ENCODE measurements at regions not wholly inside any gene's neighbourhood (a gene's known extent, or its start where the extent isn't known, plus 50 kb on each side); places are given as distances from the start of the nearest gene placed in this dataset.
"Not testable (repeated sequence)": the region's sequence is repeated elsewhere in the genome, so short reads cannot be mapped to it uniquely, and the experiment has no call there.

DNA sequence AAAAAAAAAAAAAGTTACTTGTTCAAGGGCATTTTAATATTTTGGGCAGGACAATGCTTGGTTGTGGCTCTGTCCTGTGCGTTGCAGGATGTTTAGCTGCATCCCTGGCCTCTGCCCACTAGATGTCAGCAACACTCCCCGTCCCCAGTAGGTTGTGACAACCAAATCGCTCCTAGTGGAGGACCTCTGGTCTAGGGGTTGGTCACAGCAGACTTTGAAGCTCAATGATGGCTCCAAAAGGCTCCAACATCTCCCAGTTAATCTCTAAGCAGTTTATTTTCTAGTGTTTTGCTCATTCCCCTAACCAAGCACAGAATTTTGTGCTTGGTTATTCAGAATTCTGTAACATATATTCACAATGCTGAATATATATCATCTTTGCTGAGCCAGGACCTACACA, 67.0 kb downstream of the CHRNA1 start:
- peak; percentile 69 for DNase-seq (ENCODE audit: low spot score)

DNA sequence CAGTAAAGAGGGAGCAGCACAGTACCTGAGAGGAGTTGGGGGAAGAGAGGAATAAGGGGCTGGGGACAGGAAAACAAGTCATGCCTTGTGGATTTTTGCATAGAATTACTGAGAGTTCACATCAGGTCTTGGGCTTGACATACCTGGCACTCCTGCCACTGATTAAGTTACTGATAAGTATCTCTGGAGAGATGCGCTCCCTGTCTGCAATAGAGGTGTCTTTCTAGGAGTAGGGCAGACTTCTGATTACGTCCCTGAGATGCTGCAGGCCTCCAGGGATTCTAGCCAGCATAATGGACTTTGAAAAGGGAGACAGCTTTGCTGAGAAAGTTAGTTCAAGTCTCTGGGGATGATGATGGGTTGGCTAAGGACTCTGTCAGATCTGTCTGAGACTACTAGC, 69.4 kb downstream of the CHRNA1 start:
- DNase-seq (ENCODE audit: low spot score), result no peak

DNA sequence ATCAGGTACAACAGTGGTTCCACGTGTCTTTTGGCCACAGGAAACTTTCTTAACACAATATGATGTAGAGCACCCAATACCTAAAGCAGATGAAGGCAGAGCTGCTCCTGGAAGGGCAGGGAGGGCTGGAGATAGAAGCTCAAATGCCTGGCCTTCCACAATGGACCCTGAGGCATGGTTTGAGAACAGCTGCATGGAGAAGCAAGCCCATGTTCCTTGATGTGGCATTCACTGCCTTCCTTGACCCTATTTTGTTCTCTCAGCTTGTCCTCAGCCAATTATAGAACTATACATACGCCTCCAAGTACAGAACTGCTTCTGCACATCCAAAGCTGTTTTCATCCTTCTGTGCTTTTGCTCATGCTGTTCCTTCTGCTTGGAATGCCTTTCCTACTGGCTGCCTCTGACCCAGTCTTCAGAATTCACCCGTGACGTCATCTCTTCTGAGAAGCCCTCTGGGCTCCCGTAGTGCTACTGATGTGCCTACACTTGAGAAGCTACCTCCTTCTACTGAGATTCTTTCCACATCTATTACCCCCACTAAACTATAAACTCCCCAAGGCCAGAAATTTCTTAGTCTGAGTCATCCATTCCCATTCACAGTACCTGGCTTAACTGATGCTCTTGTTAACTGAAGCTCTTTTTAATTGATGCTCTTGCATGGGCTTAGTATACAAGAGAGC, 69.9 kb downstream of the CHRNA1 start:
- DNase-seq (ENCODE audit: low spot score), result no peak

DNA sequence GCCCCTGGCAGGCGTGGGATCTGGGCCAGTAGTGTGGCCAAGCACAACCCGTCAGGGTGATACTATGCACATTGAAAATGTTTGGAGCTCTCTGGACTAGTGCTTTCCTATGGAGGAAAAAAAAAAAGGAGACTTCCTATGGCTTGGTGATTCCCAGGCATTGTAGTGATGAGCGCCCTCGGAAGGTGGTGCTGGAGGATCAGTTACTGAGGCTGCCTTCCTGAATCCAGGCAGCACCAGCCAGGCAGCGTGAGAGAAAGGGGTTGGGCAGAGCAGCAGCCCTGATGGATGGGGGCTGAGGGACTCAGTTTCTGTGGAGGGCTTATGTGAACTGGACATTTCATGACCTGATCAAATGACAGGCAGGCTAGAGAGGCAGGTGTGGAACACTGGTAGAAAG, 70.9 kb downstream of the CHRNA1 start:
- DNase-seq (ENCODE audit: low spot score), result no peak

DNA sequence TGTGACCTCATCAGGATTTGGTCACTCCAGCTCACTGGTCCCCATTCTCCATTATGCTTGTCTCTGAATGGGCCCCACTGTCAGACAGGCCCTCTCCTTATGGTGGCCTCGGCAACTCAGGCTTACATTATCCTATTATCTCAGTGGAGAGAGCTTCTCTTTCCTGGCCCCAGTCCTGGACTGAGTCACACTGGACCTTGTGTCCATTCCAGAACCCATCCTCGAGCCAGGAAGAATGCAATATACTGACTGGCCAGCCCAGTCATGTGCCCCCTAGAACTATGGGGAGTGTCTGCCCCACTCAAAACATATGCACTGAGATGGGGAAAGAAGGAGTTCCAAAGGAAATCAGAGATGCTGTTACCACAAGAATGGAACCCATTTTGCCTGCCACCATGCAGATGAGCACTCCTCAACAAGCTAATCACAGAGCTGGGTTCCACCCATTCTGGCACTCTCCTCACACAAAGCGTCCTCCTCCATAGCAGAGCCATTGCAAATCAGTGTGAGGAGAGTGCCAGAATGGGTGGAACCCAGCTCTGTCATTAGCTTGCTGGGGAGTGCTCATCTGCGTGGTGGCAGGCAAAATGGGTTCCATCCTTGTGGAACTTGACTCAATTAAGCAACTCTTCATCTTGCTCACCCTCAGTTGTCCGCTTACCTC, 71.9 kb downstream of the CHRNA1 start:
- DNase-seq (ENCODE audit: low spot score), result no peak

DNA sequence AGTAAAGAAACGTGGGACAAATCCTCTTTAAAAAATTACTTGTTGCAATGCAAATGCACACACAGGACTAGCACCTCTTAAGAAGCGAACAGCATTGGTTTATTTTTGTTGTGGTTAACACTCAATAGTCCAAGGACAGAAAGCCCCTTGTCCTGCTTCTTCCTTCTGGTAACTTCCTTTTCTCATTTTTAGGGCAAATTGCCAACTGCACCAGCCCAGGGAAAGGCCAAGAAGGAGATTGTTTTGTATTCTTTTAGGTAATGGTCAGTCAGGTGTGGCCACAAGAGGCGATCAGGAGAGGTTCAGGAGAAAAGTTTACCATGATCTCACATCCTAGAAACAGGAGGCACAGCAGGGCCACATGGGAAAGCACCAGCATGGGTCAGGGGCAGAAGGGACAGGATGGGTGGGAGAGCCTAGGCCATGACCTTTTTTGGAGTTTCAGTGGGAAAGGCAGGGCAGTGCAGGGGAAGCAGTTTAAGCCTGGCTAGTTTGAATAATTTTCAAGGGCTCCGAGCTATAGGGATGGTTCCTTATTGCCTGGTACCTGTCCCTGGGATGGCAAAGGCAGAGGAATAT, 73.0 kb downstream of the CHRNA1 start:
- no peak for DNase-seq (ENCODE audit: low spot score)

DNA sequence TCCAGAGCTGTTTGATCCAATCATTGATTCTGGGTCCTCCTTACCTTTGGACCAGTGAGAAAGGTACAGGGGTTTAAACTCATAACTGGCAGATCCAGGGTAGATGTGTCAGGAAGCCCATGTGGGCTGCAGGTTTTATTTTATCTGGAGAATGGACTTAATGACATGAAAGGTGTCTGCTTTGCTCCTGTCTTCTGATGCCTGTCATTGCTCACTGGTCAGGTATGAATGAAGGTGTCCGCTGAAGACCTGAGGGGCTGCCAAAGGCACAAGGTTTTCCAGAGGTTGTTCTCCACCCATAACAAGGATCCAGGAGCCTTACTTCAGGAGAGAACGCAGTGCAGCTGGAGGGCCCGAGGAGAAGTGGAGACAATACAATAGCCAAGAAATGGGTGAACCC, 74.2 kb downstream of the CHRNA1 start:
- DNase-seq (ENCODE audit: low spot score), result no peak

DNA sequence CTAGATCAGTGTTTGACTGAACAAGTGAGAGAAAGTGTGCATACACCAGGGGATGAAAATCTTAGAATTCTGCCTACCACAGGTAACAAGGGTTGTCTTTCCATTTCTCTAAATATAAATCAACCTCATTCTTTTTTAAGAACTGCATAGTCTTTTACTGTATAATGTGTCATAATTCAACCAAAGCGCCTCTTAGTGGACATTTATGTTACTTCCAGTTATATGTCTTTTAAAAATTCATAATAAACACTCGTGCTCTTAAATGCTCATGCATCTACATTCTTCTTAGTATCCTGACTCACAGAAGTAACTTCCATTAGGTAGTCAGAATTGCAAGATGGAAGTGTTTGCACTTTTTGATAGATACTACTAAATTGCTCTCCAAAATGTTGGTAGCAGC, 76.2 kb downstream of the CHRNA1 start:
- DNase-seq (ENCODE audit: low spot score), result no peak

DNA sequence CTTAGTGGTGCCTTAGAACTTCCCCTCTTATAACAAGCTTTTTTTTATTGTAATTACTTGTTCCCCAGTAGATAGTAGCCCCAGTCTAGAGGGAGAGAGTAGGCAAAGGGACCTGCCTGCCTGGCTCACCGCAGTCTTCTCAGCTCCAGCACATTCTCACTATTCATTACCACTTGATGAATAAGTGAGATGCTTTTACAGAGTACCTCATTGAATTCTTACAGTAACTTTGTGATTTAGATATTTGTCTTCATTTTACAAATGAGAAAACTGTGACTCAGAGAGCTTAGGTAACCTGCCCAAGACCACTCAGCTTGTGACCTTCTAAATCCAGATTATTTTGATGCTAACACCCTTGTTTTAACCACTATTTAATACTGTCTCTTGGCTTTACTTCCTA, 77.8 kb downstream of the CHRNA1 start:
- DNase-seq (ENCODE audit: low spot score), result no peak

DNA sequence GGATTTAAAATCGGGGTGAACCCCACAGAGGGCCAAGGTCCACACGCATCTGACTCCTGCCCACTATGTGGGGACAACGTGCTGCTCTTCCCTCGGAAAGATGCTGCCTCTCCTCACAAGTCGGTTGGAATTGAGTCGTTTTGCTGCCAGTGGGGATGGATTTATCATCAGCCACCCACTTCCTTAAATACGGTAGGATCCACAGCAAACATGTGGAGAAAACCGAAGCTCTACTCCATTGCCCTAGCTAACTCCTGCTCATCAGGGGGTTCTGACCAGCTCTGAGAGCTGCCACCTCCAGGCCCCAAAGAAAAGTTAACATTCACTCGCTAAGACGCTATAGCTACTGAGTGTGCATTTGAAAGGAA, 80.9 kb downstream of the CHRNA1 start:
- no peak for DNase-seq (ENCODE audit: low spot score)

DNA sequence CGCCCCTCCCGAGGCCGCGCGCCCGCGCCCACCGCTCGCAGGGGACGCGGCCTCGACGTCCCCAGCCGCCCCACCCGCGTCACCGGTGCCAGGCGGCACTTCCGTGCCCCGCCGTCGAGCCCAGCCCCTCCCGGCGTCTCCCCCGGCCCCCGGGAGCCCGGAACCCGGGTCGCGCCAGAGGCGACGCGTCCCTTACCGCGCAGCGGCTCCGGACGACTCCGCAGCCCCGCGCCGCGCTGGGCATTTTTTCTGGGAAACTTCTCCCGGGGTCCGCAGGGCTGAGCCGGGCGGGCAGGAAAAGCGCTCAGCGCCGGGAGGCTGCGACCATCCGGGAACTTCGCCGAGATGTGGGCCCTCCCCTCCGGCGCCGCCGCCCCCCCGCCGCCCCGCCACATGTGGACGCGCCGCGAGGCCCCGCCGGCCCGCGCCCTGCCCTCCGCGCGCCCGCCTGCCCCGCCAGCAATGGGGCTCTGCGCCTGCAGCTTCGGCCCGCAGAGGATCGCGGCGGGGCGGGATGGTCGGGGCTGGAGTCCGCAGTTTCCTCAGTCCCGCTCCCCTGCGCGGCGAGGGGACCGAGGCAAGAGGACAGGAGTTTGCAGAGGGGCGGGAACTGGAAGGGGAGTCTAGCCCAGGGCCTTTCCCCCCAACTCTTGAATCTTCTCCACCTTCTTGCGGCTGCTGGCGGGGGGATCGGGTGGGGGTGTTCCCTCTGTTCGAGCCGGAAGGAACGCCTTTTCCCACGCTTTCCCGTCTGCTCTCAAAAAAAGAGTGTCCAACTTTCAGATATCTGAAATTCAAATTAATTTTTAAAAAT, 81.5 kb downstream of the CHRNA1 start:
- DNase-seq (ENCODE audit: low spot score), result peak; percentile 29

DNA sequence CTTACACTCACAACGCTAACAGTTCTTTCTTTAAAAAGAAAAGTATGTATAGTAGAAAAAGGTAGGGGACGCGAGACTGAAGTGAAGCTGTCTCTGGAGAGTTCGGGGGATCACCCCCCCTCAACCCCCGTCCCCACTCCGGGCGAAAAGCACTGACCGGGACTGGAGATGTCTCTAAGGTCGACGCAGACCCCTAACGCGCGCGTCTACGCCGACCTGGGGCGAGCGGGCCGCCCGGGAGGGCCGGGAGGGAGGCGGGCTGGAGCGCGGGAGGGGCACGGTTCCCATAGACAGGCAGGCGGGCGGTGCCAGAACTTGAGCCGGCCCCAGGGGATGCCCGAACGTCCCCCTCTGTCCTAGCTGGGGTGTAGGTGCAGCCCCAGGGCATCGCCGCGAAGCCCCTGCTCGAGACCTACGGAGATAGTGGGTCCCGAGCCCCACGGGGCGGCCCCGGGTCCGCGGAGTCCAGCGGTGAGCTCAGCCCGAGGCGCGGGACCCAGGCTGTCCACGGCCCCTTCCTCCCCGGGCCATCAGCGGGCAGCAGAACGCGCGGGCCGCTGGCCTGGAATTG, 82.2 kb downstream of the CHRNA1 start:
- DNase-seq (ENCODE audit: low spot score), result no peak

DNA sequence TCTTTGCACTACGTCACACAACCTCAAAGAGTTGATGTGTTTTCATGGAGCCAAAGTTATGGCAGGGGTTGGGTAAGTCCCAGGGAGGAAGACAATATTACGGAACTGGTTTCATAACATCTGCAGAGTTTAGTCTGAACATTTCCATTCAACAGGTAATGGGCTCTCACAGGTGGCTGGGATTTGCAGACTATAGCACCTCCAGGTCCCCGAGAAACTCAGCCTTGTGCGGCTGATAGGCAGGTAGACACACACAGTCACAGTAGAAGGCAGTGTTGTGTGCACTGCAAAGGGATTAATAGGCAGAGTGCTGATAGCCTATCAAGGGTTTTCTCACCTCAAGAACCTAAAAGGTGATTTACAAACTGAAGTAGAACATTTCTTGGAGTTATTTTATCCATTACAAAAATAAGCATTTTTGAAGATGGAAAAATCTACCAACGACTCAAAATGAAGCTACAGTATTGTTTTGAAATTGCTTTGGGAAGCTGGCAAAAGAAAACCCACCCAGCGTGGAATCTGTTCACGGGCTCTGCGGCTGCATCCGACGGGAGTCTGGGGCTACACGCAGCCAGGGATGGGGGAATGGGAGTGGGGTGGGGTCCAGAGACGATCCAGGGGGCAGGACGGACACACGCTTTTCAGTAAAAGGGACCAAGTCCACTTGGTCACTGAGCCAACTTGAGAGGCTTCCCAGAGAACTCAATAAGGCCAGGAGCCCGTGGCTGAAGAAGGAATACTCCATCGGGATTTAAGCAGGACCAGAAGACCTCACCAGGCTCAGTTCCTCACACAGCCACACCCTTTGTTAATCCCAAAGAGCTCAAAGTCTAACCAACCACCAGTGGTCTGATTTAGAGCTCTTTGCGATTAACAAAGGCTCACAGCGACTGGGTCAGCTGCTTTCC, 82.9 kb downstream of the CHRNA1 start:
- DNase-seq (ENCODE audit: low spot score), result no peak

DNA sequence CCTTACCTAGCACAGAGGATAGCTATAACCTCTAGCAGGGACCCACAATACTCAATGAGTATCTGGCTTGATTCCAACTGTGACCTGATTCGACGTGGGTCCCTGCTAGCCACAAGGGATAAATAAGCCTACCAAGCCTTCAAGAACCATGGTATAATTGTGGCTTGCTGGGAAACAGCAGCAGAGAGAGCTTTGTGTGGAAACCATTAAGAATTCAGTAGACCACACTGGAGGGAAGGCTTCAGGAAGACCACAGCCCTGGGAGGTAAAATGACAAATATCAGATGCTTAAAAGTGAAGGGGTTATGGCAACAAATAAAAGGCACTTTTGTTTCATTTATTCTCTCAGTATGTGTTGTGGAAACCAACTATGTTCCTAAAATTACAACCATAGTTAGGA, 82.6 kb upstream of the WIPF1 start:
- no peak for DNase-seq (ENCODE audit: low spot score)

DNA sequence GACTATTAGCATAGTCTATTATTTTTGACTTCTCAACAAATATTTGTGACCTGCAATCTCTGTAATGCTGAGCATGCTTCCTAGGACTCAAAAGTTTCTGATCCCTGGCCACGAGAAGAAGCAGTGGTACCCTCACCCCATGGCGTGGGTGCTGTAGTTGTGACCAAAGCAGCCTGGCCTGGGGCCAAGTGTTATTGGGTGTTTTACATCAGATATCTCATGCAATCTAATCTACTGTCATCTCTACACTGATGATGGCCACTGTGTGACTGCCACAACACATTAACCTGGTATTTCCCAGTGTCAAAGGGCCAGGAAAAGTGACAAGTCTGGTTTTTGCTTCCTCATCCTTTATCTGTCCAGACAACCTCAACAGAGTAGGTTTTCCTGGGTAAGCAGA, 80.8 kb upstream of the WIPF1 start:
- DNase-seq (ENCODE audit: low spot score), result no peak

DNA sequence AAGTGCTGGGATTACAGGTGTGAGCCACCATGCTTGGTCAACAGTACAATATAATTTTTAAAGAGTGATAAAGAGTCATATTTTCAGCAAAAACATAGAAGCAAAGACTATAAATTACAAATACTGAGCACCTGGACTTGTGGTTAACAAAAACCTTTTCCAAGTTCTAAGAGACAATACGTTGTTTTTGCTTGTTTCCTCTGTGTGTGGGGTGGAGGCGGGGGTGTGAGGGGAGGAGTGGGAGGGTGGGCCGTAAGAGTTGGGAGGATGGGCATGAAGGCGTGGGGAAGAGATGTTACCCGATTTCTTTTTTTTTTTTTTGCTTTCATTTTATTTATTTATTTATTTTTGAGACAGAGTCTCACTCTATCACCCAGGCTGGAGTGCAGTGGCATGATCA, 78.0 kb upstream of the WIPF1 start:
- DNase-seq (ENCODE audit: low spot score), result no peak

DNA sequence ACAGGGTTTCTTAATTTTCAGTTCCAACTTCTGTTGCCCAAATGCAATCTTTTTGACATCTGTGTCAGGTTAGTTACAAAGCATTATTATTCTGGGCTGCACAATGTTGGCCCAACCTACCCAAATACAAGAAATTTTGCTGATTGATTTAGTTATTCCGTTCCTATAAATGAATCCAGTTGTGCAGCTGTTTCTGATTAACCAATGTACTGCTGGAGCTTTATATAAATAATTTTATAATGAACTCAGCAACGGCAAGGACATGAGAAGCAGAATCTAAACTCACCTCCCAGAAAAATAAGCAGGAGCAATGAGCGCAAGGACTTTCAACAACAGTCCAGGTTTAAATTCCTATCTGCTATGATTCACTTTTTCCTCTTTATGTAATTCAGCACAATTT, 76.3 kb upstream of the WIPF1 start:
- no peak for DNase-seq (ENCODE audit: low spot score)

DNA sequence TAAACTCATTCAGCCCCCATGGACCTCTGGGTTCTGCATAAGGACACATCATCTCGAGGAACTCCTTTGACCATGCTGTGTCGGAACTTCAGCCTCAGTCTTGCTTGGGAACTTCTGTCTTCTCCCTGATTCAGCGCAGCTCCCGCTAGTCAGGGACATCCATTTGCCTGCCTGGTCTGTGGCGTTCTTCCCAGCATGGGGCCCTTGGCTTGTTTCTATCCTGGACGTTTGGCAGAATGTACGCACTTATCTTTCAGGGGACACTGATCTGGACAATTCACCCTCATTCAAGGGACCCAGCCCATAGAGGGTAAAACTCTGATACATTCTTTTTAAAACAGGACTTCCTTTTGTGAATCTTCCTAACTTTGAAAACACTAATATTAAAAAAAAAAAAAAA, 75.8 kb upstream of the WIPF1 start:
- DNase-seq (ENCODE audit: low spot score), result no peak

DNA sequence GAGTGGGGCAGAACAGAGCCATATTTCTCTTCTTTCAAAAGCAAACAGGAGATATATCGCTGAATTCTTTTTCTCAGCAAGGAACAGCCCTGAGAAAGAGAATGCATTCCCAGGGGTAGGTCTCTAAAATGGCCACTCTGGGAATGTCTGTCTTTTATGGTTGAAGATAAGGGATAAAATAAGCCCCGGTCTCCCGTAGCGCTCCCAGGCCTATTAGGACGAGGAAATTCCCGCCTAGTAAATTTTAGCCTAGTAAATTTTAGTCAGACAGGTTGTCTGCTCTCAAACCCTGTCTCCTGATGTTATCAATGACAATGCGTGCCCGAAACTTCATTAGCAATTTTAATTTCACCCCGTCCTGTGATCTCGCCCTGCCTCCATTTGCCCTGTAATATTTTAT, 73.9 kb upstream of the WIPF1 start:
- not testable (repeated sequence) for DNase-seq (ENCODE audit: low spot score)

DNA sequence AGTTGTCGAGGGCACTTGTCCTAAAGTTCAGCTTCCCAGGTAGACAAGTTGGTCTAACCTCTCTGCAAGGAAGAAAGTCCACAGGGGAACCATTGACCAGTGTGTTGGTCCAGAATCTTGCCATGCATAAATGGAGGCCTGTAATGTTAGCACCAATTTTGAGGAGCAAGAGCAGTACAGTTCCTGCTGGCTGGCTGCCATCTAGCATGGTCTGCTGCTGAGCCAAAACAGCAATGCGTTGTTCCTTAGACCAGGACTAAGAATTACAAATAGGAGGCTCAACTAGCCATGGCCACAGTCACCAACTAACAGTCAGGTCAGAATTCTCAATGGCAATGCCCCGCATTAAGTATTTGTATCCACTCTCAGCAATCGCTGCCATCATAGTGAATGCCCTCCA, 72.8 kb upstream of the WIPF1 start:
- no peak for DNase-seq (ENCODE audit: low spot score)

DNA sequence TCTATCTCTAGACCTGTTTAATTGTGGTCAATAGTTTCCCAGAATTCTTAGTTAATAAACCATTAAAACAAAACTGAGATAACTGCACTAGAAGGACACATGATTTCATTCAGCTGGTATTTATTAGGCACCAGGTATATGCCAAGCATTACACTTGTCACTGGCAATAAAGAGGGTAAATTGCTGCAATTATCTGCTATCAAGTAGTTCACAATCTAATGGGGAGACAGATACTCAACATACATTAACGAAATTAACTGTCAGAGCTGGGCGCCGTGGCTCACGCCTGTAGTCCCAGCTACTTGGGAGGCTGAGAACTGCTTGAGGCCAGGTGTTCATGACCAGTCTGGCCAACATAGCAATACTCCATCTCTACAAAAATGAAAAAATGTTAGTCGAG, 71.7 kb upstream of the WIPF1 start:
- DNase-seq (ENCODE audit: low spot score), result no peak
